K562 (cell line): ENCODE measurements at regions not wholly inside any gene's neighbourhood (a gene's known extent, or its start where the extent isn't known, plus 50 kb on each side); places are given as distances from the start of the nearest gene placed in this dataset.

ENCODE experiments used
- BHLHE40 ChIP-seq: IDR thresholded peaks from 2 replicates; pipeline ENCODE4 v1.6.1; 2011; ENCODE audit warnings: low read length, improper control_type of control experiment
- ELF2 ChIP-seq: fragments of 250-450 bp; sonication (Bioruptor Pico); IDR thresholded peaks from 2 replicates; pipeline ENCODE4 v1.5.0; 2021; ENCODE audit warnings: mild to moderate bottlenecking
- RBM39 ChIP-seq: fragments of 200-400 bp; formaldehyde crosslinking; optimal IDR thresholded peaks from 2 replicates; pipeline ENCODE3; 2018; ENCODE audit warnings: low read depth, low read length
- SNRNP70 ChIP-seq: fragments of 200-400 bp; formaldehyde crosslinking; optimal IDR thresholded peaks from 2 replicates; pipeline ENCODE3; 2017; ENCODE audit warnings: low read depth, low read length
- TF ChIP-seq, protein P1 (sequence below), 3 experiments: IDR thresholded peaks in 2 of 3; conservative IDR thresholded peaks in 1 of 3; 2 replicates each; pipeline ENCODE4 v1.5.1; 2011 to 2012; ENCODE audit warnings: low read length in 3 of 3, mild to moderate bottlenecking in 3 of 3, control low read depth in 2 of 3, improper control_type of control experiment in 1 of 3, inconsistent platforms in 1 of 3, low read depth in 1 of 3, mixed read lengths in 1 of 3, moderate library complexity in 1 of 3; ENCODE audit not compliant: insufficient read depth in 2 of 3
- TF ChIP-seq, protein P2 (sequence below): fragments of 250-450 bp; sonication (Bioruptor Pico); IDR thresholded peaks from 2 replicates; pipeline ENCODE4 v1.5.0; 2020; ENCODE audit warnings: mild to moderate bottlenecking, borderline replicate concordance

- no peak for TF ChIP-seq BHLHE40
- TF ChIP-seq, protein P1, sequence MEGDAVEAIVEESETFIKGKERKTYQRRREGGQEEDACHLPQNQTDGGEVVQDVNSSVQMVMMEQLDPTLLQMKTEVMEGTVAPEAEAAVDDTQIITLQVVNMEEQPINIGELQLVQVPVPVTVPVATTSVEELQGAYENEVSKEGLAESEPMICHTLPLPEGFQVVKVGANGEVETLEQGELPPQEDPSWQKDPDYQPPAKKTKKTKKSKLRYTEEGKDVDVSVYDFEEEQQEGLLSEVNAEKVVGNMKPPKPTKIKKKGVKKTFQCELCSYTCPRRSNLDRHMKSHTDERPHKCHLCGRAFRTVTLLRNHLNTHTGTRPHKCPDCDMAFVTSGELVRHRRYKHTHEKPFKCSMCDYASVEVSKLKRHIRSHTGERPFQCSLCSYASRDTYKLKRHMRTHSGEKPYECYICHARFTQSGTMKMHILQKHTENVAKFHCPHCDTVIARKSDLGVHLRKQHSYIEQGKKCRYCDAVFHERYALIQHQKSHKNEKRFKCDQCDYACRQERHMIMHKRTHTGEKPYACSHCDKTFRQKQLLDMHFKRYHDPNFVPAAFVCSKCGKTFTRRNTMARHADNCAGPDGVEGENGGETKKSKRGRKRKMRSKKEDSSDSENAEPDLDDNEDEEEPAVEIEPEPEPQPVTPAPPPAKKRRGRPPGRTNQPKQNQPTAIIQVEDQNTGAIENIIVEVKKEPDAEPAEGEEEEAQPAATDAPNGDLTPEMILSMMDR (IDR thresholded peaks at IDR 0.05 in 2 of 3, conservative IDR thresholded peaks at IDR 0.05 in 1 of 3; ENCODE audit: insufficient read depth in 2 of 3, low read depth in 1 of 3, low read length in 3 of 3), result no peak
- TF ChIP-seq RBM39, result no peak
- TF ChIP-seq SNRNP70, result no peak
- no peak for TF ChIP-seq ELF2
- TF ChIP-seq, protein P2, sequence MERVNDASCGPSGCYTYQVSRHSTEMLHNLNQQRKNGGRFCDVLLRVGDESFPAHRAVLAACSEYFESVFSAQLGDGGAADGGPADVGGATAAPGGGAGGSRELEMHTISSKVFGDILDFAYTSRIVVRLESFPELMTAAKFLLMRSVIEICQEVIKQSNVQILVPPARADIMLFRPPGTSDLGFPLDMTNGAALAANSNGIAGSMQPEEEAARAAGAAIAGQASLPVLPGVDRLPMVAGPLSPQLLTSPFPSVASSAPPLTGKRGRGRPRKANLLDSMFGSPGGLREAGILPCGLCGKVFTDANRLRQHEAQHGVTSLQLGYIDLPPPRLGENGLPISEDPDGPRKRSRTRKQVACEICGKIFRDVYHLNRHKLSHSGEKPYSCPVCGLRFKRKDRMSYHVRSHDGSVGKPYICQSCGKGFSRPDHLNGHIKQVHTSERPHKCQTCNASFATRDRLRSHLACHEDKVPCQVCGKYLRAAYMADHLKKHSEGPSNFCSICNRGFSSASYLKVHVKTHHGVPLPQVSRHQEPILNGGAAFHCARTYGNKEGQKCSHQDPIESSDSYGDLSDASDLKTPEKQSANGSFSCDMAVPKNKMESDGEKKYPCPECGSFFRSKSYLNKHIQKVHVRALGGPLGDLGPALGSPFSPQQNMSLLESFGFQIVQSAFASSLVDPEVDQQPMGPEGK (CRISPR knock-in tag), result no peak
Observed at GRCh38 chr11:80595011-80595410, 1154.2 kb upstream of the TENM4 start.
